ENCODE measurements at regions not wholly inside any gene's neighbourhood (a gene's known extent, or its start where the extent isn't known, plus 50 kb on each side); places are given as distances from the start of the nearest gene placed in this dataset.

DNA sequence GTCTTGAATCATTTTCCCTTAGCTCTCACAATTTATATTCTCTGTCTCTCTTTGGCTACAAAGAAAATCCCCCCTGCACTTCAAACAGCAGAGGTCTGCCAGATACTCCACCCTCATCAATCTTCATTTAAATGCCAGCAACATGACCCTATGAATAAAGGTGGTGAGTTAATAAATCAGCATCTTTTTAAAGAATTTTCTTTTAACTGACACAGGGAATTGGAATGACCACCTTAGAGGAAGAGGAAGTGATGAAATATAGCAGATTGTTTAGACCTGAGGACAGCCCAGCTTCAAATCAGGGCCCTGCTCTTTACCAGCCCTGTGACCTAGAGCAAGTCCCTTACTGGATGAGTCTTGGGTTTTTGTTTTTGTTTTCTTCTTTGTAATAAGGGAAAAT, 223.1 kb upstream of the PAPPA start (continued):
- TF ChIP-seq, protein P1, sequence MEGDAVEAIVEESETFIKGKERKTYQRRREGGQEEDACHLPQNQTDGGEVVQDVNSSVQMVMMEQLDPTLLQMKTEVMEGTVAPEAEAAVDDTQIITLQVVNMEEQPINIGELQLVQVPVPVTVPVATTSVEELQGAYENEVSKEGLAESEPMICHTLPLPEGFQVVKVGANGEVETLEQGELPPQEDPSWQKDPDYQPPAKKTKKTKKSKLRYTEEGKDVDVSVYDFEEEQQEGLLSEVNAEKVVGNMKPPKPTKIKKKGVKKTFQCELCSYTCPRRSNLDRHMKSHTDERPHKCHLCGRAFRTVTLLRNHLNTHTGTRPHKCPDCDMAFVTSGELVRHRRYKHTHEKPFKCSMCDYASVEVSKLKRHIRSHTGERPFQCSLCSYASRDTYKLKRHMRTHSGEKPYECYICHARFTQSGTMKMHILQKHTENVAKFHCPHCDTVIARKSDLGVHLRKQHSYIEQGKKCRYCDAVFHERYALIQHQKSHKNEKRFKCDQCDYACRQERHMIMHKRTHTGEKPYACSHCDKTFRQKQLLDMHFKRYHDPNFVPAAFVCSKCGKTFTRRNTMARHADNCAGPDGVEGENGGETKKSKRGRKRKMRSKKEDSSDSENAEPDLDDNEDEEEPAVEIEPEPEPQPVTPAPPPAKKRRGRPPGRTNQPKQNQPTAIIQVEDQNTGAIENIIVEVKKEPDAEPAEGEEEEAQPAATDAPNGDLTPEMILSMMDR (IDR thresholded peaks at IDR 0.05; ENCODE audit: low read depth, low read length, missing input control), result no peak

DNA sequence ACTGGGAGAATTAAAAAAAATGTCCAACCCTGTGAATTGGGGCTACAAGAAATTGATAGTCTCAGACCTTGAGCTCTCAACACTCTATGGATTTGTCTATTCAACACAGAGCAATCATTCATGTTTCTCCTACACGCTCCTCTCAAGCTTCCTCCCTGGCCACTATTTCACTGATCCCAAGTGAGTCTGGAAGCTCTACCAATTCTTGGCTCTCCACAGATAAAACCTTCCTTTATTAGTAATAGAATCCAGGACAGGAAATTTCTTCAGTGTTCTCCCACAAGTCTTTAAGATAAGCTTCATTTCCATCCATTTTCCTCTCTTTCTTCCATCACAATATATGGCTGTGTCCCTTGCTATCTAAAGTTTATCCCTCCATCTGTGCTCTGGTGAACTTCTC, 215.1 kb upstream of the PAPPA start:
- no peak overlapping the region for H3K4me3 ChIP-seq (ENCODE audit: low read depth in 1 of 3, low read length in 3 of 3)
- WGBS, result 86% methylated on average over 1 of the region's 1 CpG
- H3K36me3 ChIP-seq (ENCODE audit: control insufficient read depth in 4 of 4, insufficient read depth in 3 of 4, low read depth in 1 of 4, low read length in 3 of 4), result no peaks in the 10 kb centered on the region
- no peaks in the 10 kb centered on the region for H3K9me3 ChIP-seq (ENCODE audit: control insufficient read depth in 4 of 4, low read length in 3 of 4)
- H3K27ac ChIP-seq (ENCODE audit: low read depth in 1 of 2, low read length in 2 of 2), result no peak overlapping the region
- TF ChIP-seq RXRA (IDR thresholded peaks at IDR 0.05) (no peak), TAF1 (conservative IDR thresholded peaks at IDR 0.05) (no peak), GABPA (IDR thresholded peaks at IDR 0.05 in 1 of 2, conservative IDR thresholded peaks at IDR 0.05 in 1 of 2) (no peak), EGR1 (IDR thresholded peaks at IDR 0.05; ENCODE audit: low read depth in 2 of 2) (no peak), JUND (IDR thresholded peaks at IDR 0.05) (no peak), RAD21 (IDR thresholded peaks at IDR 0.05) (no peak)
- TF ChIP-seq, protein P2, sequence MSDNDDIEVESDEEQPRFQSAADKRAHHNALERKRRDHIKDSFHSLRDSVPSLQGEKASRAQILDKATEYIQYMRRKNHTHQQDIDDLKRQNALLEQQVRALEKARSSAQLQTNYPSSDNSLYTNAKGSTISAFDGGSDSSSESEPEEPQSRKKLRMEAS (IDR thresholded peaks at IDR 0.05), result no peak
- DNase-seq (ENCODE audit: low spot score), result no peak
- no peak overlapping the region for H3K9ac ChIP-seq (ENCODE audit: low read depth in 1 of 2, low read length in 2 of 2)
- no peaks in the 10 kb centered on the region for H3K27me3 ChIP-seq (ENCODE audit: control insufficient read depth in 4 of 4, insufficient read depth in 4 of 4, low read length in 3 of 4)
- no peaks in the 10 kb centered on the region for H3K4me1 ChIP-seq (ENCODE audit: control insufficient read depth in 4 of 4, insufficient read depth in 4 of 4, low read length in 3 of 4)

DNA sequence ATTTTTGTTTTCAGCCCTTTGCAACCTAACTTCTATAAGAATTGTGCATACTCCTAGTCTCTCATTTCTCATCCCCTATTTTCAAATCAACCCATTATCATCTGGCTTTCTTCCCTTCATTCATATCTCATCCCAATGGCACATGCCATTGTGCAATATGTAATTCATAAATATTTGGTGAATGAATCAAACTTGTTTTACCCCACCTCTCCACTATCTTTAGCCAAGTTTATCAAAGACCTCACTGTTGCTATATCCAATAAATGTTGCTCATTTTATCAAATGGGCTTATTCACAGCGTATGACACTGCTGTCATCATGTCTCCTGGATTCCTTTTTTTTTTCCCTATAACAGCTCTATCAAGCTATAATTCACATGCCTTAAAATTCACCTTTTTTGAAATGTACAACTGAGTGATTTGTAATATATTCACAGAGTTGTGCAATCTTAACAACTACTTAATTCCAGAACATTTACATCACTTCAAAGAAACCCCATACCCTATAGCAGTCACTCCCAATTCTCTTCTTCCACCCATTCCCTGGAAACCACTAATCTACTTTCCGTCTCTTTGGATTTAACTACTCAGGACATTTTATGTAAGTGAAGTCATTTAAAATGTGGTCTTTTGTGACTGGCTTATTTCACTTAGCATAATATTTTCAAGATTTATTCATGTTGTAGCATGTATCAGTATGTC, 214.4 kb upstream of the PAPPA start:
- Histone ChIP-seq H3K27ac (ENCODE audit: low read depth in 1 of 2, low read length in 2 of 2) (no peak overlapping the region), H3K36me3 (ENCODE audit: control insufficient read depth in 4 of 4, insufficient read depth in 3 of 4, low read depth in 1 of 4, low read length in 3 of 4) (no peaks in the 10 kb centered on the region), H3K27me3 (ENCODE audit: control insufficient read depth in 4 of 4, insufficient read depth in 4 of 4, low read length in 3 of 4) (no peaks in the 10 kb centered on the region), H3K4me1 (ENCODE audit: control insufficient read depth in 4 of 4, insufficient read depth in 4 of 4, low read length in 3 of 4) (no peaks in the 10 kb centered on the region), H3K9ac (ENCODE audit: low read depth in 1 of 2, low read length in 2 of 2) (no peak overlapping the region), H3K4me3 (ENCODE audit: low read depth in 1 of 3, low read length in 3 of 3) (no peak overlapping the region), H3K9me3 (ENCODE audit: control insufficient read depth in 4 of 4, low read length in 3 of 4) (no peaks in the 10 kb centered on the region)
- 70% methylated on average over 2 of the region's 2 CpGs for WGBS
- TF ChIP-seq TAF1 (conservative IDR thresholded peaks at IDR 0.05), result no peak
- TF ChIP-seq FOXA1 (IDR thresholded peaks at IDR 0.05), result no peak
- no peak for TF ChIP-seq SP1 (IDR thresholded peaks at IDR 0.05)
- no peak for TF ChIP-seq JUND (IDR thresholded peaks at IDR 0.05)
- TF ChIP-seq YY1 (IDR thresholded peaks at IDR 0.05), result no peak
- TF ChIP-seq, protein P3, sequence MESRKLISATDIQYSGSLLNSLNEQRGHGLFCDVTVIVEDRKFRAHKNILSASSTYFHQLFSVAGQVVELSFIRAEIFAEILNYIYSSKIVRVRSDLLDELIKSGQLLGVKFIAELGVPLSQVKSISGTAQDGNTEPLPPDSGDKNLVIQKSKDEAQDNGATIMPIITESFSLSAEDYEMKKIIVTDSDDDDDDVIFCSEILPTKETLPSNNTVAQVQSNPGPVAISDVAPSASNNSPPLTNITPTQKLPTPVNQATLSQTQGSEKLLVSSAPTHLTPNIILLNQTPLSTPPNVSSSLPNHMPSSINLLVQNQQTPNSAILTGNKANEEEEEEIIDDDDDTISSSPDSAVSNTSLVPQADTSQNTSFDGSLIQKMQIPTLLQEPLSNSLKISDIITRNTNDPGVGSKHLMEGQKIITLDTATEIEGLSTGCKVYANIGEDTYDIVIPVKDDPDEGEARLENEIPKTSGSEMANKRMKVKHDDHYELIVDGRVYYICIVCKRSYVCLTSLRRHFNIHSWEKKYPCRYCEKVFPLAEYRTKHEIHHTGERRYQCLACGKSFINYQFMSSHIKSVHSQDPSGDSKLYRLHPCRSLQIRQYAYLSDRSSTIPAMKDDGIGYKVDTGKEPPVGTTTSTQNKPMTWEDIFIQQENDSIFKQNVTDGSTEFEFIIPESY (IDR thresholded peaks at IDR 0.05), result no peak
- TF ChIP-seq, protein P4, sequence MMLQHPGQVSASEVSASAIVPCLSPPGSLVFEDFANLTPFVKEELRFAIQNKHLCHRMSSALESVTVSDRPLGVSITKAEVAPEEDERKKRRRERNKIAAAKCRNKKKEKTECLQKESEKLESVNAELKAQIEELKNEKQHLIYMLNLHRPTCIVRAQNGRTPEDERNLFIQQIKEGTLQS (IDR thresholded peaks at IDR 0.05), result no peak
- TF ChIP-seq FOXA2 (IDR thresholded peaks at IDR 0.05), result no peak
- TF ChIP-seq RXRA (IDR thresholded peaks at IDR 0.05), result no peak
- no peak for TF ChIP-seq NR2F2 (IDR thresholded peaks at IDR 0.05)
- TF ChIP-seq, protein P1 (IDR thresholded peaks at IDR 0.05; ENCODE audit: low read depth, low read length, missing input control), result no peak
- no peak for TF ChIP-seq GABPA (IDR thresholded peaks at IDR 0.05 in 1 of 2, conservative IDR thresholded peaks at IDR 0.05 in 1 of 2)
- TF ChIP-seq, protein P5, sequence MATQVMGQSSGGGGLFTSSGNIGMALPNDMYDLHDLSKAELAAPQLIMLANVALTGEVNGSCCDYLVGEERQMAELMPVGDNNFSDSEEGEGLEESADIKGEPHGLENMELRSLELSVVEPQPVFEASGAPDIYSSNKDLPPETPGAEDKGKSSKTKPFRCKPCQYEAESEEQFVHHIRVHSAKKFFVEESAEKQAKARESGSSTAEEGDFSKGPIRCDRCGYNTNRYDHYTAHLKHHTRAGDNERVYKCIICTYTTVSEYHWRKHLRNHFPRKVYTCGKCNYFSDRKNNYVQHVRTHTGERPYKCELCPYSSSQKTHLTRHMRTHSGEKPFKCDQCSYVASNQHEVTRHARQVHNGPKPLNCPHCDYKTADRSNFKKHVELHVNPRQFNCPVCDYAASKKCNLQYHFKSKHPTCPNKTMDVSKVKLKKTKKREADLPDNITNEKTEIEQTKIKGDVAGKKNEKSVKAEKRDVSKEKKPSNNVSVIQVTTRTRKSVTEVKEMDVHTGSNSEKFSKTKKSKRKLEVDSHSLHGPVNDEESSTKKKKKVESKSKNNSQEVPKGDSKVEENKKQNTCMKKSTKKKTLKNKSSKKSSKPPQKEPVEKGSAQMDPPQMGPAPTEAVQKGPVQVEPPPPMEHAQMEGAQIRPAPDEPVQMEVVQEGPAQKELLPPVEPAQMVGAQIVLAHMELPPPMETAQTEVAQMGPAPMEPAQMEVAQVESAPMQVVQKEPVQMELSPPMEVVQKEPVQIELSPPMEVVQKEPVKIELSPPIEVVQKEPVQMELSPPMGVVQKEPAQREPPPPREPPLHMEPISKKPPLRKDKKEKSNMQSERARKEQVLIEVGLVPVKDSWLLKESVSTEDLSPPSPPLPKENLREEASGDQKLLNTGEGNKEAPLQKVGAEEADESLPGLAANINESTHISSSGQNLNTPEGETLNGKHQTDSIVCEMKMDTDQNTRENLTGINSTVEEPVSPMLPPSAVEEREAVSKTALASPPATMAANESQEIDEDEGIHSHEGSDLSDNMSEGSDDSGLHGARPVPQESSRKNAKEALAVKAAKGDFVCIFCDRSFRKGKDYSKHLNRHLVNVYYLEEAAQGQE (IDR thresholded peaks at IDR 0.05), result no peak
- DNase-seq (ENCODE audit: low spot score), result no peak

All from liver (tissue), 8 donors.